GM23248 (cell line): ENCODE measurements at regions not wholly inside any gene's neighbourhood (a gene's known extent, or its start where the extent isn't known, plus 50 kb on each side); places are given as distances from the start of the nearest gene placed in this dataset.
"Not testable (repeated sequence)": the region's sequence is repeated elsewhere in the genome, so short reads cannot be mapped to it uniquely, and the experiment has no call there.

Experiments used
- EZH2 ChIP-seq: fragments of 200-600 bp; sonication (generic); IDR thresholded peaks from 2 replicates; pipeline ENCODE4 v1.6.1; 2018; ENCODE audit warnings: antibody characterized with exemption, mild to moderate bottlenecking; ENCODE audit not compliant: insufficient read depth, poor library complexity, severe bottlenecking
- EZH2phosphoT487 ChIP-seq: fragments of 200-600 bp; sonication (generic); IDR thresholded peaks from 2 replicates; pipeline ENCODE4 v1.6.1; 2018; ENCODE audit warnings: antibody characterized with exemption, moderate library complexity, mild to moderate bottlenecking, low read depth; ENCODE audit not compliant: insufficient read depth

DNA sequence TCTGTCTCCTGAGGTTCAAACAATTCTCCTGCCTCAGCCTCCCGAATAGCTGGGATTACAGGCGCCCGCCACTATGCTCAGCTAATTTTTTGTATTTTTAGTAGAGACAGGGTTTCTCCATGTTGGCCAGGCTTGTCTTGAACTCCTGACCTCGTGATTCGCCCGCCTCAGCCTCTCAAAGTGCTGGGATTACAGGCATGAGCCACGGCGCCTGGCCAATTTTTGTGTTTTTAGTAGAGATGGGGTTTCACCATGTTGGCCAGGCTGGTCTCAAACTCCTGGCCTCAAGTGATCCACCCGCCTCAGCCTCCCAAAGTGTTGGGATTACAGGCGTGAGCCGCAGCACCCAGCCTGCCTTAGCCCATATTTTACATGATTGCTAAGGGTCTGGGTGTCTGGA lies 130.3 kb upstream of the NCOR2 start:
- TF ChIP-seq EZH2phosphoT487, EZH2: not testable (repeated sequence)
